HG02885 (cell line): ENCODE measurements at regions not wholly inside any gene's neighbourhood (a gene's known extent, or its start where the extent isn't known, plus 50 kb on each side); places are given as distances from the start of the nearest gene placed in this dataset.
"Not testable (repeated sequence)": the region's sequence is repeated elsewhere in the genome, so short reads cannot be mapped to it uniquely, and the experiment has no call there.

Experiments
- ATAC-seq: cut with Tn5 transposase; IDR thresholded peaks from one replicate; pipeline ENCODE4 v1.9.1; 2021; ENCODE audit warnings: mild to moderate bottlenecking; ENCODE audit not compliant: unreplicated experiment, poor library complexity

DNA sequence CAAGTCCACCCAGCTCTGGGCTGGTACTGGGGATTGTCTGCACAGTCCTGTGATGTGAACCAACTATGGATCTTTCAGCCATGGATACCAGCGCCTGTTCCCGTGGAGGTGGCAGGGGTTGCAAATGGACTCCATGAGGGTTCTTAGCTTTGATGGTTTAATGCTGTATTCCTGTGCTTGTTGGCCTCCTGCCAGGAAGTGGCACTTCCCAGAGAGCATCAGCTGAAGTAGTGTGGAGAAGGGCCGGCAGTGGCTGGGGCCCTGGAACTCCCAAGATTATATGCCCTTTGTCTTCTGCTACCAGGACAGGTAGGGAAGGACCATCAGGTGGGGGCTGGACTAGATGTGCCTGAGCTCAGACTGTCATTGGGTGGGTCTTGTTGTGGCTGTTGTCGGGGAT lies 1104.8 kb upstream of the COX7C start:
- ATAC-seq, result no peak

DNA sequence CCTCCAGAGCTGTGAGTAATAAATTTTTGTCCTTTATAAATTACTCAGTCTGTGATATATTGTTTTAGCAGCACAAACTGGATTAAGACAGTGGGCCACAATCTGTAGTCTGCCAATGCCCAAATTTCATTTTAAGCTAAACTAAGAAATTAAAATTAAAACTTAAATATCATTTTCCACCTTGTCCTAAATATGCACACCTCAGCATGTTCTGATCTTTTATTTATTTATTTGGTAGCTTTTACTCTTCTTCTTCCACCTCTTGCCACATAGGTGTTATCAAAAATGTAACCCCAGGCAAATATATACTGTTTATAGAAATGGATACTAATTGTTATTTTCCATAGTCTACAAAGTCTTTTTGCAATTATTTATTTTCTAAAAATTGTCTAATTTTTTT lies 1102.2 kb upstream of the COX7C start:
- ATAC-seq, result no peak

DNA sequence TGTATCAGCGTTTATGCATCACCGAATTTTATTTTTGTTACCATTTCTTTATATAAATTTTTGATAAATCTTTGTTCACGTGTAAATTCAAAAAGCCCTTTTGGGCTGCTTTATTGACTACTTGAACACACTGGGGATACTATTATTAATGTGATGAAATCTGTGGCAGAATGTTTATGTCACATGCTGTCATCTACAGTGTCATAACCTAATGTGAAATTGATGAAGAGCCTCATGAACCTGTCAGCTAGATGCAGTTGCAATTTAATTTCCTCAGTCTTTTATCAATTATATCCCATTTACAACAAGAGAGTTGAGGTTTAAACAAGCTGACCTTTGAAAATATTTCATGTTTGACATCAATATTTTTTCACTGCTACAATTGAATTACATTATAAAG lies 1100.4 kb upstream of the COX7C start:
- no peak for ATAC-seq

- ATAC-seq, result no peak
Measured at GRCh38 chr5:85533341-85534047, 1084.2 kb upstream of the COX7C start.

- ATAC-seq, result no peak
Measured at GRCh38 chr5:85538362-85538761, 1079.4 kb upstream of the COX7C start.

DNA sequence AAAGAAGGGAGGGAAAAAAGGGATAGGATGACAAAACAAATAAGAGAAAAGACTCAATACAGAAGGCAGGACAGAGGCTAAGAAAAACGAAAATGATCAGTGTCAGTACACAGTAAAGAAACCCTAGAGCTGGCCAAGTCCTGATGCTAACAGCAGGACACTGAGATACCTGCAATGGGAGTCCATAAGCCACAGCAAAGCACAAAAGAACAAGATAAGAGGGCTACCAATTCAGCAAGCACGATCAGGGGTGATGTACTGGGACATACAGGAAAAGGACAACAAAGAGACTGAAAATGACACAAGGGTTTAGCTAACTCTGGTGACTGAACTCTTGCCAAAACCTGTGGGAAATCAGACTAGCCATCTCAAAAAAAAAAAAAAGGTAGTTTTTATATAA lies 1072.6 kb upstream of the COX7C start:
- no peak for ATAC-seq

DNA sequence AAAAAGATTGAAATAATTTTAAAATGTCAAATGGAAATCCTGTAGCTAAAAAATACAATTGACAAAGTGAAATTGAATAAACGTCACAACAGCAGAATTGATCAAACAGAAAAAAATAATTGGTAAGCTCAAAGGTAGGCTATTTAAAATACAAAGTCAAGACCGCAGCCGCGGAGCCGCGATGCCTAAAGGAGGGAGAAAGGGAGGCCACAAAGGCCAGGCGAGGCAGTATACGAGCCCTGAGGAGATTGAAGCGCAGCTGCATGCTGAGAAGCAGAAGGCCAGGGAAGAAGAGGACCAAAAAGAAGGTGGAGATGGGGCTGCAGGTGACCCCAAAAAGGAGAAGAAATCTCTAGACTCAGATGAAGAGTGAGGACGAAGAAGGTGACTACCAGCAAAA lies 1068.5 kb upstream of the COX7C start:
- ATAC-seq, result no peak

DNA sequence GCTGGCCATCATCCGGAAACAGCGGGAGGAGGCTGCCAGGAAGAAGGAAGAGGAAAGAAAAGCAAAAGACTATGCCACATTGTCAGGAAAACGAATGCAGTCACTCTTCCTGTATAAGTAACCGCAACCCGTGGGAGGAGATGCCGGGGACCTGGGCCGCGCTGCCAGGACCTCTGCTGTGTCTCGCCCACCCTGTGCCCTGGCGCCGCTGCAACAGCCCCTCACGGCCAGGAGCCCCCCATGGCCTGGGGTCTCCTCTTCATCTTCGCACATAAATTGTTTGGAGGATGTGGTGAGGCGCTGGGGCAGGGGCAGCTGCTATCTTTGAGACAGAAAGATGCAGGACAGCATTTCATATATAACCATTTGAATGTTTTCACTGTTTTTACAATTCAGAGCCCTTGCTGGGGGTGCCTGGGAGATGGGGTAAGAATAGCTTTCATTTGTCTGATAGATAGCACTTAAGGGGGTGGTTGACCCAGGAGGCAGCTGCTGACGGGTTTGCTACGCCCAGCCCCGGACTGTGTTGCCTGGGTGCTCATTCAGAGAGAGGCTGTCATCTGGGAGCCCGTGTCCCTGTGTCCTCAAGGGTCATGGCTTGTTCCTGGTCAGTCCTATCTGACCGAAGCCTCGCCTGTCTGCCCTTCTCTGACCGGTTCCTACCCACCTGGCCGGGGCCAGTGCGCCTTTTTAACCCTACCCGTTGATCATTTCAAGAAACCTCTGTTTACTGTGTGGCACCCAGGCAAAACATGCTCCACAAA lies 1067.7 kb upstream of the COX7C start:
- ATAC-seq, result no peak

DNA sequence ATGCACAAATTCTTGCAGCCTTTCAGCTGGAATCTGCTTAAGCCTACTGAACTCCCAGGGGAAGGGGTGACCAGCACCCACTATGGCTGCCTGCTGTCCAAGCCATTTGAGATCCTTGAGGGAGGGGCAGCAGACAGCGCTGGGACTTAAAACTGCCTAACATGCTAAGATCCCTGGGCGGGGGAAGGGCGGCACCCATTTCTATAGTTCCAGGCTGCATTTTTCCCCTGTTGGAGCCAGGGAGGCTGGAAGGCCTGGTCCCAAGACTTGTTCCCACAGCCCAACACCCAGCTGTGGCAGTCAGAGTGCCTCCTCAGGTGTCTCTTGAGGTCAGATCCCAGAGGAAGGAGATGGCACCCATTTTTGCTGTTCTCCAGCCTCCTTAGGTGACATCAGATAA lies 1061.3 kb upstream of the COX7C start:
- no peak for ATAC-seq

DNA sequence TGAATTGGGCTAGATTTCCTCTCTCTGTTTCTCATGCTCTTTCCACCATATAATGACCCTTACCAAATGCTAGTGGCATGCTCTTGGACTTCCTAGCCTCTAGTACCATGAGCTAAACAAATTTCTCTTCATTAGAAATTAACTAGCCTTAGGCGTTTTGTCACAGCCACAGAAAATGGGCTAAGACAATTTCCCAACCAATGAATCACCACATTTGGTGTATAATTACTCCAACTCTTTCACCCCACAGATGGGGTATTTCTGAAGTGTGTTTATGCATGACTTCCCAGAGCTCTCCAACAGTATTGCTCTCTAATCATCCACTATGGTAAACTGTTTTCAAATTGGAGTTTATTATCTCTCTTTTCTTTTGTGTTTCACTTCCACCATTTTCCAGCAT lies 1041.1 kb upstream of the COX7C start:
- ATAC-seq, result no peak

- ATAC-seq, result not testable (repeated sequence)
Measured at GRCh38 chr5:85587806-85588205, 1029.9 kb upstream of the COX7C start.

GRCh38 chr5:85588268-85588667 lies 1029.5 kb upstream of the COX7C start:
- not testable (repeated sequence) for ATAC-seq

DNA sequence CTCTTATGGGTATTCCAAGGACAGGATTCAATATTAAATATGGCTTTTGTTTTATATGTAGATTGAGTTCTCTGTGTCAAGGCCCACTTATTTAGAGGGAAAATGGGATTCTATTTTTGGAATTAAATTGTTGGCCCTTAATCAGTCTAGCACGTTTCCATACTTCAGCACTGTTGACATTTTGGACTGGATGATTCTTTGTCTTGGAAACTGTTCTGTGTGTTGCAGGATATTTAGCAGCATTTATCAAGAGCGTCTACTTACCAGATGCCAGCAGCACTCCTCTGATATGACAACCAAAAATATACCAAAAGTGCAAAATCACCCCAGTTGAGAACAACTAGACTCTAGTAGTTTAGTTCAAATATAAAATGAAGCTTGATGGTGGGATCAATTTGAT lies 1027.0 kb upstream of the COX7C start:
- no peak for ATAC-seq

GRCh38 chr5:85591311-85591710 lies 1026.4 kb upstream of the COX7C start:
- no peak for ATAC-seq

GRCh38 chr5:85602843-85603242 lies 1014.9 kb upstream of the COX7C start:
- ATAC-seq, result no peak

- ATAC-seq, result no peak
Measured at GRCh38 chr5:85604378-85604777, 1013.4 kb upstream of the COX7C start.

DNA sequence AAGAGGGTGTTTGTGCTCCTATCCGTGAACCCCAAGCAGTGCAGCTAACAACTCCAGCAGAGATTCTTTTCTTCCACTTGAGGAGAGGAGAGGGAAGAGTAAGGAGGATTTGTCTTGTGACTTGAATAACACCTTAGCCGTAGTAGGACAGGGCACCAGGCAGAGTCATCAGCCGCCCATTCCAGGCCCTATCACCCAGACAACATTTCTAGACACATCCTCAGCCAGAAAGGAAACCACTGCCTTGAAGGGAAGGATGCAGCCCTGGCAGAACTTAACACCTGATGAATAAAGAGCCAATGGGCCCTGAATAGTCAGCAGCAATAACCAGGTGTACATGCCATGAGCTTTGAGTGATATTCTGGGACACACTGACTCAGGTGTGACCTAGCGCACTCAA lies 1013.0 kb upstream of the COX7C start:
- ATAC-seq, result no peak

DNA sequence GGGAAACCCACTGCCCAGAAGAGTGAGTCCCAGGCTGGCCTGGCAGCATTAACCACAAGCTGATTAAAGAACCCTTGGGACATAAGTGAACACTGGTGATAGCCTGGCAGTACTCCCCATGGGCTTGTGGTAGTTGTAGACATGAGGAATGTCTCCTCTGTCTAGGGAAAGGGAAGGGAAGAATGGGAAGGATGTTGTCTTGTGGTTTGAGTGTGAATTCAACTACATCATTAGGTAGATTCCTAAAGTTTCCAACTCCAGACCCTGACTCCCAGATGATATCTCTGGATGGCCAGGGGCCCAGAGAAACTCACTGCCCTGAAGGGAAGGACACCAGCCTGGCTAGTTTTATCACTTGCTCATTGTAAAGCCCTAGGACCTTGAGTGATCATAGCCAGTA lies 1012.4 kb upstream of the COX7C start:
- ATAC-seq, result no peak

DNA sequence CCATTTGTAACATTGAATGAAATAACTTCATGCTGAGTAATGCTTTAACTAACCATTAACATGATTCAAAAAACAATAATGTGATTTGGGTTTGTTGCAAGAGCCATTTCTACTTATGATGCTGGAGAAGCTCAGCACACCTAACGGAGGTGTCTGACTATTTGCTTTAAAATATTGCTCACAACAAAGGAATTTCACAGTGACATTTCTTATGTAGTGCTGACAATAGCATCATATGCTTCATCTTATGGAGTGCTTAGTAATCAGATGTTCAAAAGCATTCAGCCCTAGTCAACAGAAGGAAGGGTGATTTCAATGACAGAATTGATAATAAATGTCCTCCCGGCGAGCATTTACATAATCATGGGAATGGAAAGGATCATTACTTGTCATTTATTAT lies 1003.3 kb upstream of the COX7C start:
- no peak for ATAC-seq

GRCh38 chr5:85621668-85622067 lies 996.1 kb upstream of the COX7C start:
- no peak for ATAC-seq

- no peak for ATAC-seq
Measured at GRCh38 chr5:85628153-85628552, 989.6 kb upstream of the COX7C start.
